Naive thymus-derived CD4-positive, alpha-beta T cell (primary cell): ENCODE measurements at regions not wholly inside any gene's neighbourhood (a gene's known extent, or its start where the extent isn't known, plus 50 kb on each side); places are given as distances from the start of the nearest gene placed in this dataset.

Experiments
- ATAC-seq: fragments of 150-1000 bp; cut with Tn5 transposase; 2 replicates; pipeline ENCODE4 v1.10.0; 2021; ENCODE audit warnings: mild to moderate bottlenecking, moderate library complexity
- CTCF ChIA-PET: fragments of 350-600 bp; sonication (Branson Sonifier 250); formaldehyde crosslinking; loops from one replicate; lab custom pipeline; 2021; ENCODE audit warnings: antibody characterized with exemption; lab: Charles Lee
- POLR2A ChIA-PET: fragments of 350-600 bp; sonication (Branson Sonifier 250); formaldehyde crosslinking; loops from one replicate; lab custom pipeline; 2021; ENCODE audit warnings: antibody characterized with exemption, inconsistent platforms; lab: Charles Lee
- DNase-seq, 9 donors: peaks; one replicate each; pipeline versions ENCODE4 v3.0.0 to v3.0.0-alpha.2; 2020 to 2022; ENCODE audit warnings: mixed read lengths in 1 of 9
- H3K27ac ChIP-seq: one replicate; pipeline ENCODE4 v1.7.0; 2013; ENCODE audit warnings: mild to moderate bottlenecking, low read depth, low read length, moderate library complexity
- H3K27me3 ChIP-seq, 2 donors: one replicate each; pipeline ENCODE4 v1.7.0; 2013; ENCODE audit warnings: low read length in 2 of 2, mild to moderate bottlenecking in 2 of 2, moderate library complexity in 2 of 2; ENCODE audit not compliant: control insufficient read depth in 2 of 2, insufficient read depth in 2 of 2
- H3K36me3 ChIP-seq, 3 experiments: 1 replicate in 2 of 3; 2 replicates in 1 of 3; pipeline ENCODE4 v1.7.0; 2013; ENCODE audit warnings: low read length in 3 of 3, mild to moderate bottlenecking in 3 of 3, moderate library complexity in 1 of 3; ENCODE audit not compliant: insufficient read depth in 3 of 3, control insufficient read depth in 2 of 3
- H3K4me1 ChIP-seq, 2 donors: one replicate each; pipeline ENCODE4 v1.7.0; 2013; ENCODE audit warnings: low read length in 2 of 2, mild to moderate bottlenecking in 2 of 2, moderate library complexity in 1 of 2; ENCODE audit not compliant: control insufficient read depth in 2 of 2, insufficient read depth in 2 of 2
- H3K4me3 ChIP-seq: 2 replicates; pipeline ENCODE4 v1.7.0; 2013; ENCODE audit warnings: mild to moderate bottlenecking, low read length
- H3K9me3 ChIP-seq, 3 experiments: 1 replicate in 2 of 3; 2 replicates in 1 of 3; pipeline ENCODE4 v1.7.0; 2013; ENCODE audit warnings: low read length in 3 of 3; ENCODE audit not compliant: control insufficient read depth in 2 of 3
- H3K27ac Mint-ChIP-seq, 9 donors: one replicate each; pipeline ENCODE4 v1.8.0; 2020 to 2022; ENCODE audit warnings: mixed read lengths in 9 of 9, mild to moderate bottlenecking in 8 of 9, moderate library complexity in 5 of 9, inconsistent platforms in 2 of 9
- H3K27me3 Mint-ChIP-seq, 5 donors: one replicate each; pipeline ENCODE4 v1.8.0; 2021 to 2022; ENCODE audit warnings: mixed read lengths in 5 of 5, mild to moderate bottlenecking in 1 of 5
- H3K36me3 Mint-ChIP-seq, 5 donors: one replicate each; pipeline ENCODE4 v1.8.0; 2020 to 2022; ENCODE audit warnings: mixed read lengths in 5 of 5, mild to moderate bottlenecking in 3 of 5, inconsistent platforms in 1 of 5
- H3K4me1 Mint-ChIP-seq, 7 donors: one replicate each; pipeline ENCODE4 v1.8.0; 2020 to 2022; ENCODE audit warnings: mixed read lengths in 7 of 7, mild to moderate bottlenecking in 3 of 7, inconsistent platforms in 1 of 7
- H3K4me3 Mint-ChIP-seq, 10 donors: one replicate each; pipeline ENCODE4 v1.8.0; 2020 to 2022; ENCODE audit warnings: mild to moderate bottlenecking in 10 of 10, mixed read lengths in 10 of 10, moderate library complexity in 6 of 10, inconsistent platforms in 2 of 10
- H3K9me3 Mint-ChIP-seq, 11 donors: one replicate each; pipeline ENCODE4 v1.8.0; 2020 to 2022; ENCODE audit warnings: mixed read lengths in 11 of 11, mild to moderate bottlenecking in 4 of 11, inconsistent platforms in 1 of 11, moderate library complexity in 1 of 11
- intact Hi-C, 2 donors: fragments of 100-400 bp; cut with micrococcal nuclease; formaldehyde crosslinking; loops; one replicate each; pipeline ENCODE4 v1.15.1; 2023

DNA sequence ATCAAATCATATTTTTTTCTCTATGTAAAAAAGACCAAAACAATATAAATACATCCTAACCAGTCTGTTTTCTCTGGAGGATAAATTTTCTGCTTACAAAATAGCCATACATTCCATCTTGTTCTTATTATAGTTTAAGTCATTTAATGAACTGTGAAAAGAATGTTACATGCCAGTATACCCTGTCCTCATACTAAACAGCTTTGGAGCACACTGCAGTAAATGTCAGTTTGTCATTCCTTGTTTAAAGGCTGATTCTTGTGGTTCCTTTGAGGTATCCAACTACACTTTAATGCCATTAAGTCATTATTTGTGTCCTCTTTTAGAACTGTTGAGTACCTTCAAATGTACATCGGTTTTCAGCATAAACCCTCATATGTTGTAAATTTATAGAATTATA, 52.7 kb upstream of the DCBLD2 start:
- intact Hi-C loops = no loop called here
- H3K27me3 ChIP-seq = no peaks in the 10 kb centered on the region
- ATAC-seq (no peak), DNase-seq (no peak)
- CTCF ChIA-PET = no interaction called here
- H3K4me3 Mint-ChIP-seq = no peak overlapping the region
- H3K27ac Mint-ChIP-seq = no peak overlapping the region
- H3K27ac ChIP-seq = no peak overlapping the region
- no peaks in the 10 kb centered on the region for H3K4me1 Mint-ChIP-seq
- no peak overlapping the region for H3K4me3 ChIP-seq
- peaks cover 0 to 2% (median 0%) of the 10 kb centered on the region in 11 donors for H3K9me3 Mint-ChIP-seq
- H3K27me3 Mint-ChIP-seq = peaks cover 0 to 37% (median 12%) of the 10 kb centered on the region in 5 donors
- H3K4me1 ChIP-seq = no peaks in the 10 kb centered on the region
- H3K36me3 Mint-ChIP-seq = no peaks in the 10 kb centered on the region
- POLR2A ChIA-PET = no interaction called here
- no peaks in the 10 kb centered on the region for H3K36me3 ChIP-seq
- no peaks in the 10 kb centered on the region for H3K9me3 ChIP-seq

DNA sequence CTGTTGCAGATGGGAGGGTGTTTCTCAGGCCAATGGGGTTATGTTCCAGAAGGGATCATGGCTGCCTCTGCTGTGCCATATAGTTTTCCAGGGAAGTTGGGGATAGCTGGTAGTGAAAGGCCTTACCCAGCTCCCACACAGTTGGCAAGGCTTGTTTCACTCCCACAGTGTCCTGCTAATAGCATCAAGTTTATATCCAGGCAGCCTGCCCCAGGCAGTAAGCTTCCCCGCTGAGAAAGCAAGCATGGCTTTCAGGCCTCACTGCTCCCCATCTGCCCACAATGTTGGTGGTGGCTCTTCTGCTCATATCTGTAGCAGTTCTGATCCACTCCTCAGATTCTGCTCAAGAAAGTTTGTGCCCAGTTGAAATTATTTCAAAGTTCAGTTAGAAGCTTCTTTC, 50.9 kb upstream of the DCBLD2 start:
- H3K36me3 Mint-ChIP-seq = no peaks in the 10 kb centered on the region
- H3K27me3 Mint-ChIP-seq = peaks cover 4 to 28% (median 16%) of the 10 kb centered on the region in 5 donors
- DNase-seq = no peak
- ATAC-seq = no peak
- H3K4me1 Mint-ChIP-seq = no peaks in the 10 kb centered on the region
- intact Hi-C loops = no loop called here
- peaks cover 0 to 2% (median 0%) of the 10 kb centered on the region in 11 donors for H3K9me3 Mint-ChIP-seq
- Histone ChIP-seq H3K4me1 (no peaks in the 10 kb centered on the region), H3K27me3 (no peaks in the 10 kb centered on the region), H3K4me3 (no peak overlapping the region), H3K9me3 (no peaks in the 10 kb centered on the region), H3K36me3 (no peaks in the 10 kb centered on the region), H3K27ac (no peak overlapping the region)
- no peak overlapping the region for H3K4me3 Mint-ChIP-seq
- ChIA-PET CTCF (no interaction called here), POLR2A (no interaction called here)
- no peak overlapping the region for H3K27ac Mint-ChIP-seq
